TTC549 (cell line): ENCODE measurements at regions not wholly inside any gene's neighbourhood (a gene's known extent, or its start where the extent isn't known, plus 50 kb on each side); places are given as distances from the start of the nearest gene placed in this dataset.

ENCODE experiments used
- FAIRE-seq: peaks from 2 replicates; lab custom pipeline; 2012; peaks lifted over from hg19 to GRCh38; lab: Jason Lieb, UNC

GRCh38 chr13:106129993-106130392 is 405.5 kb downstream of the EFNB2 start:
- FAIRE-seq = no peak

GRCh38 chr13:106129273-106129672 is 406.2 kb downstream of the EFNB2 start:
- no peak for FAIRE-seq

- FAIRE-seq = no peak
These were observed 413.2 kb downstream of the EFNB2 start for GRCh38 chr13:106122234-106122633.

- FAIRE-seq = no peak
These were observed 414.2 kb downstream of the EFNB2 start for GRCh38 chr13:106121173-106121754.

DNA sequence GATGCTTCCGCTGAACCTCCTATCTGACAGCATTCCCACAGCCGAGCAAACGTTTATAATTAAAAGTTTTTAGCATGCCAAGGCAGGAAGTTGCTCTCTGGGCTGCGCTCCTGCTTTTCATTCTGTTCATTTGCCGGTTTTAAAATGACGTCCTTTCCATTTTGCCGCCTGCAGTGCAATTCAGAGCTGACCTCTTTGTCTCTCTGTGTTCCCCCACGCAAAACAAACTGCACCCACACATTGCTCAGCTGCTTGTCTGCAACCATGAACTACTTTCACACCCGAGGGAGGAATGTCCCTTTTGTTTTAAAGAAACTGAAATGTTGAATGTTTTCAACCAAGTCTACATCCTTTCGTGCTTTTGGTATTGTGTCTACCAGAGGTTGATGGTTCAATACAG is 416.5 kb downstream of the EFNB2 start:
- FAIRE-seq = no peak

- FAIRE-seq = no peak
These were observed 417.4 kb downstream of the EFNB2 start for GRCh38 chr13:106118050-106118449.

DNA sequence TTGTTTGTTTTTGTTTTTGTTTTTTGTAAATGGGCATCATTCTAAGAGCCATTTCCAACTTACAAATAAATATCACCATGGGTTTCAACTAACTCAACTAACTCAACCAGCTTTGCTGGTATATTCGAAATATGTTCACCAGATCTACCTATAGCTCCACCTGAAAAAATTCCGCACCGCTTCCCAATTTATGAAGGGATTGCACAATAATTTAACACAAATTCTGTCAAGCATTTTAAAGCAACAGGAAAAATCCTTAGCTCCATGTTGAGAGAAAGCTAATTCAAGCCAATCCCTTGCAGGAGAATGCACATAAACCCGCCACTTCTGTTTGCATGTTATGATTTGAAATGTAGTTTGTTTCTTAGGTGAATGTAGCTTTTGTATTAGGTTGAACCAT is 417.8 kb downstream of the EFNB2 start:
- FAIRE-seq = no peak

DNA sequence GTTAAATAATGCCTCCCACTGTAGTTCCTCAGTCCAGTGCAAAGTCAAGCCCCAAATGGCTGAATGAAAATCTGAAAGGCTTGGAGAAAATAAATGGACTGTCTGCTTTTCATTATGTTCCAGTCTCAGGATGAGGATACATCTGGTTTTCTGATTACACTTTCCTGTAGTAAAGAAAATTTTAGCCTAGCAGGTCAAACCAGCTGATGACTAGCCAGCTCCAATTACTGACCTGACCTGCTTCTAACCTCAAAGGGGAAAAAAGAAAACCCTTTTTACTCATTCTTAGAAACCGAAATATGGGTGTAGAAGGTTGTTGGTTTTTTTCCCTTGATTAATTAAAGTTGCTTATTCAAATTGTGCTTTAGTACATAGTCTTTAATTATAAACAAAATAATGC is 418.4 kb downstream of the EFNB2 start:
- FAIRE-seq = no peak

DNA sequence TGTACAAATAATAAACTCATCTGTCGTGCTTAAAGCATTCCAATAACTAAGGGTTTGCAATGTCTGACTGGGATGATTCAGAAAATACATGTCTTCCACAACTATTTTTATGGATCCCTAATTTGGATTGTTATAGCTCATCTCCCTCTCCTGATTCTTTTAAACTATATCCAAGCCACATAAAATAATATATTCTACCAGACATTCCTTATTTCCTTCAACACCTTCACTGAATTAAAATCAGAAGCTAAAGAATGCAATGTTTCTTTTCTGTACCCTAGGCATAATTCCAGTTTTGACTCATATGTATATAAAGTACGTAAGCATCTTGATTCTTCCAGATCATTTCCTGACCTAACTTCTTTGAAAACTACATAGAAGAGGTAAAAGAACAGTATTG is 420.4 kb downstream of the EFNB2 start:
- no peak for FAIRE-seq

DNA sequence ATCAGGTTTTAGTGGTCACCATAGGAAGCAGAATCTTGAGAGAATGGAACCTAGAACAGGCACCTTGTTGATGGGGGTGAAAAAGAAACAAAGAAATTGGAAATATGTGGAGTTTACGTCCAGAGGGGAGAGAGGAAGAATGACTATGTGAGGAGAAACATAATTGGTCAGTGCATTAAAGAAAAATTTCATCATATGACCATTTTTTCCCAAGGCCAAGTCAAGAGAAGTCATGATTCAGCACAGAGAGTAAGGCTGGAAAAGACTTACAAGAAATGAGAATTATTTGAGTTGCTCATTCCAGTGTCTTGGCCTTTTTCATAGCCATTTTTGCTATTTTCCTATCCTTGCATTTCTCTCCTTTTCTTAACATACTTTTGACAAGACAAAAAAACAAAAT is 421.7 kb downstream of the EFNB2 start:
- no peak for FAIRE-seq

GRCh38 chr13:106112191-106112590 is 423.3 kb downstream of the EFNB2 start:
- FAIRE-seq = no peak

GRCh38 chr13:106110241-106110855 is 425.1 kb downstream of the EFNB2 start:
- no peak for FAIRE-seq

DNA sequence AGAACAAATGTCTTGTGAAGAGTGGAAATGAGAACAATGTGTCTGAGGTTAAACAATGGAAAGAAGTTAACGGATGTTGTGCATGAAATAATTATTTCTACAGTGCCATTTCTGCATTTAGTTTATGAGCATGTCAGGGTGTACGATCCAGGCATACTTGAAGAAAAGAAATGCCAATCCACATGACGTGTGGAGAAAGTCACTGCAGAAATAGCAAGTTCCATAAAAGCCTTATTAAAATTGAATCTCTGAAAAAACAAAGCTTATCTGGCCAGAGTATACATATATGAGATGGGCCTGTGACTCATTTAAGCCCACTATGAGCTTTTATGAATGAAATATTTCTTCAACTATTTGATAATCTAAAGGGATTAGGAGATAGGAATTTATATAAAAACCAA is 426.1 kb downstream of the EFNB2 start:
- no peak for FAIRE-seq

DNA sequence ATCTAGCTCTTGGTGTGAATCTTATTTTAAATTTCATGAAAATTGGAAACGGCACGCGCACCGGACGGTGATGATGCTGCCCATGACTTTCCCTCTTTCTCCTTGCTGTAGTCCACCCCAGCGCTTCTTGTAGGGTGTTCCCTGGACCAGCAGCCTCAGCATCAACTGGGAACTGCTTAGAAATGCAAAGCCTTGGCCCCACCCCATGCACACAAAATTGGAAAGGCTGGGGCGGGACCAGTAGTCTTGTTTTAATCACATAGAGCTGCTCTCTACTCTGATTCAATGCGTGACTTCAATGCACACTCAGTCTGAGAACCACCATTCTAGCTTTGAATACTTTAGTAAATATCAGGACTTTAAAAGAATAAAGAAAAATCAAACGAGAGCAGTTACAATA is 427.1 kb downstream of the EFNB2 start:
- FAIRE-seq = no peak

DNA sequence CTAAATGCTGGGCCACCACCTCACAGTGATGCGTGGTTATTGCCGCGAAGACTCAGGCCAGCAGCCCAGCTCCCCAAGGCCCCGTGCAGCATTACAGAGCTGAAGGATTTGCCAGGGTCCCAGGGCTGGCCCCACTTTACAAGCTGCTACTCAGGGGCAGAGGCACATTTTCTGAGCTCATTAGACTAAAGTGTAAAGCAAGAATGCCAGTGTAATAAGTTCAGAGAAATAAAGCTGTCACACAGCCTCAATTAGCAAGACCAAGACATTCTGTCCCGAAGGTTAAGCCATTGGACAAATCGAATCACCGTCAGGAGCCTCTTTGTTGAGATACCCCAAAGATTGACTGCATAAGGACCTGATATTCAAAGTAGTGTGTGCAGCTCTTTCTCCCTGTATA is 428.4 kb downstream of the EFNB2 start:
- no peak for FAIRE-seq

DNA sequence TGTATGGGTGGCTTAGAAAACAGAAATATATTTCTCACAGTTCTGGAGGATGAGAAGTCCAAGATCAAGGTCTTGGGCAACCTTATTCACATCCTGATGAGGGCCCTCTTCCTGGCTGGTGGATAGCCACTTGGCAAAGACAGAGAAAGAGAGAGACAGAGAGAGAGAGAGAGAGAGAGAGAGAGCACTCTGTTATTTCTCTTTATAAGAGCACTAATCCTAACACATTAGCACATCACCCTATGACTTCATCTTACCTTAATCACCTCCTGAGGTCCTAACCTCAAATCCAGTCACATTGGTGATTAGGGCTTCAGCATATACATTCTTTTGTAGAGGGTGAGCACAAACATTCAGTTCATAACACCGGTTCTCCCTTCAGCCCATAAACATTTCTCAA is 430.3 kb downstream of the EFNB2 start:
- no peak for FAIRE-seq

- FAIRE-seq = no peak
These were observed 431.1 kb downstream of the EFNB2 start for GRCh38 chr13:106104281-106104901.

GRCh38 chr13:106103779-106104178 is 431.7 kb downstream of the EFNB2 start:
- FAIRE-seq = no peak

GRCh38 chr13:106102786-106103185 is 432.7 kb downstream of the EFNB2 start:
- no peak for FAIRE-seq

GRCh38 chr13:106101201-106101600 is 434.3 kb downstream of the EFNB2 start:
- FAIRE-seq = no peak

GRCh38 chr13:106100171-106100919 is 435.1 kb downstream of the EFNB2 start:
- FAIRE-seq = no peak

DNA sequence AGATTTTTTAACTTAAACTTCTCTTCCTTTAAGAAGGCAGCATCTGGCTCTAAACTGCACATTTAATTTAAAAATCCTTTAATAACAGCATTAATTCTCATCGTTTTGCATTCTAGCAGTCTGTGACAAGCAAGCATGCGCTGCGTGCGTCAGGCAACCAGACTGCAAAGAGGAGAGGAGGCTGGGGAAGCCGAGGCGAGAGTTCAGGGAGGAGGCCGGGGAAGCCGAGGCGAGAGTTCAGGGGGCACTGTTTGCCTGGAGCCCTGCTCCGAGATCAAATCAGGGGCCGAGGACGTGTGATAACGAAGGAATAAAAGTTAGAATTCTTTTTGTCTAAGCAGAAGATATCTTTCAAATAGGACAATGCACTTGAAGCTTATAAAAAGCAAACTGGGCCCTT is 435.7 kb downstream of the EFNB2 start:
- no peak for FAIRE-seq

DNA sequence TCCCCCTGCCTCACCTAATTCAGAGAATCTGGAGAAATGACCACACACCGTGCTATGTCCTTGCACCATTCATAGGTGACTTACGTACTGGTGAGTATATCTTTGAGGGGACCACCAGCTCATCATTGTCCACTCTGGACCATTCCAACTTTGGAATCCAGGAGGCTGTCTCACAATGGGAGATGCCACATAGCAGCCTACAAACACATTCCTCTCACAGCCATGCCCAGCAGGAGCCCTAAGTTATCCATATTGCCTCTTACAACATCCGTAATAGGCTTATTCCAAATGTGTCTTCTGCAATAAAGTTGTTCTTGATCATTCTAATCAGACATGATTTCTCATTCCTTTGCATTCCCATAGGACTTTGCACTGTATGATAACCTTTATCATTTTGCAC is 436.7 kb downstream of the EFNB2 start:
- FAIRE-seq = no peak
